Epithelial cell of proximal tubule (primary cell): ENCODE measurements at regions not wholly inside any gene's neighbourhood (a gene's known extent, or its start where the extent isn't known, plus 50 kb on each side); places are given as distances from the start of the nearest gene placed in this dataset.

Experiments used
- DNase-seq: peaks from one replicate; pipeline ENCODE4 v3.0.0-alpha.2; 2011; ENCODE audit warnings: low read depth
- H3K4me3 ChIP-seq: 2 replicates; pipeline ENCODE4 v1.5.1; 2011; ENCODE audit warnings: low read depth, mild to moderate bottlenecking, low read length
- CTCF ChIP-seq: conservative IDR thresholded peaks from 2 replicates; pipeline ENCODE4 v1.5.1; 2012; ENCODE audit warnings: low read depth, mild to moderate bottlenecking, low read length

GRCh38 chr7:119571666-119572065 lies 701.3 kb upstream of the KCND2 start:
- peak; percentile 12 for DNase-seq
- TF ChIP-seq CTCF = no peak
- H3K4me3 ChIP-seq = no peak overlapping the region

- no peak for TF ChIP-seq CTCF
- no peak overlapping the region for H3K4me3 ChIP-seq
- DNase-seq = no peak
These were observed 700.8 kb upstream of the KCND2 start for GRCh38 chr7:119572132-119572531.

GRCh38 chr7:119572541-119572940 lies 700.4 kb upstream of the KCND2 start:
- H3K4me3 ChIP-seq = no peak overlapping the region
- no peak for DNase-seq
- TF ChIP-seq CTCF = no peak

GRCh38 chr7:119578116-119578515 lies 694.9 kb upstream of the KCND2 start:
- DNase-seq = no peak
- H3K4me3 ChIP-seq = no peak overlapping the region
- TF ChIP-seq CTCF = no peak

GRCh38 chr7:119594956-119595355 lies 678.0 kb upstream of the KCND2 start:
- TF ChIP-seq CTCF = no peak
- no peak for DNase-seq
- H3K4me3 ChIP-seq = no peak overlapping the region

- no peak overlapping the region for H3K4me3 ChIP-seq
- no peak for TF ChIP-seq CTCF
- DNase-seq = no peak
These were observed 676.3 kb upstream of the KCND2 start for GRCh38 chr7:119596651-119597050.

- H3K4me3 ChIP-seq = no peak overlapping the region
- DNase-seq = no peak
- no peak for TF ChIP-seq CTCF
These were observed 666.7 kb upstream of the KCND2 start for GRCh38 chr7:119606297-119606696.
